ENCODE measurements at regions not wholly inside any gene's neighbourhood (a gene's known extent, or its start where the extent isn't known, plus 50 kb on each side); places are given as distances from the start of the nearest gene placed in this dataset.
"Not testable (repeated sequence)": the region's sequence is repeated elsewhere in the genome, so short reads cannot be mapped to it uniquely, and the experiment has no call there.

DNA sequence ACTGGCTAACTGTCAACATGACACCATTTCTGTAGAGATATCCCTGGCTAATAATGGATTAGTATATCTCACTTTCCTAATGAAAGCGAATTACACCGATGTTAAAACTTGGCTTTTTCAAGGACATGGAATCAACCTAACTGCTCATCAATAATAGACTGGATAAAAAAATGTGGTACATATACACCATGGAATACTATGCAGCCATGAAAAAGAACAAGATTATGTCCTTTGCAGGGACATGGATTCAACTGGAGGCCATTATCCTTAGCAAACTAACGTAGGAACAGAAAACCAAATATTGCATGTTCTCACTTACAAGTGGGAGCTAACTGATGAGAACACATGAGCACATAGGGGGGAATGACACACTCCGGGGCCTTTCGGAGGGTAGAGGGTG lies 62.6 kb downstream of the ZIC1 start:
- H3K36me3 Mint-ChIP-seq (ENCODE audit: low read depth) = no peaks in the 10 kb centered on the region
- no peak overlapping the region for H3K4me3 Mint-ChIP-seq
- ATAC-seq (replicated peaks) = no peak
- H3K9me3 Mint-ChIP-seq = peaks cover 5% of the 10 kb centered on the region
- no peaks in the 10 kb centered on the region for H3K4me1 Mint-ChIP-seq
- H3K27ac Mint-ChIP-seq = no peak overlapping the region
- no peaks in the 10 kb centered on the region for H3K27me3 Mint-ChIP-seq

- no peaks in the 10 kb centered on the region for H3K4me1 Mint-ChIP-seq
- peaks cover 5% of the 10 kb centered on the region for H3K9me3 Mint-ChIP-seq
- H3K36me3 Mint-ChIP-seq (ENCODE audit: low read depth) = no peaks in the 10 kb centered on the region
- no peak for ATAC-seq (replicated peaks)
- H3K27me3 Mint-ChIP-seq = no peaks in the 10 kb centered on the region
- no peak overlapping the region for H3K27ac Mint-ChIP-seq
- H3K4me3 Mint-ChIP-seq = no peak overlapping the region
These were observed 63.7 kb downstream of the ZIC1 start for GRCh38 chr3:147472846-147473245.

DNA sequence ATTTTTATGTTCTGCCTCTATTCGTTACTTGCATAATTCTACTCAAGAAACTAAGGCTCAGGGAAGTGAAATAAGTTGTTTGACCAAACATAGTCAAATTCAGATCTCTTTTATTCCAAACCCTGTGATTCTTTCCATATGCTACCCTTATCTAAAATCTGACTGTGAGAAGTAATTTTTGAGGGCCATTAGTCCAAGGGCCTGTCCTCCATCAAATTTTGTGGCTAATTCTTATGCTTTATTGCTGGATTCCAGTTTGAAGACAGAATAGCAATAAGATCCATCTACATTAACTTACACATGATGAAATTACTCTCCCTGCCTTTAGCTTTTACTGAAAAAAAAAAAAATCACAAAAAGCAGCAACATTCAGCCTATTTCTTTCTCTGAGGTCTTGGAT lies 74.0 kb downstream of the ZIC1 start:
- H3K4me1 Mint-ChIP-seq = no peaks in the 10 kb centered on the region
- H3K4me3 Mint-ChIP-seq = no peak overlapping the region
- H3K9me3 Mint-ChIP-seq = peaks cover 6% of the 10 kb centered on the region
- ATAC-seq (replicated peaks) = no peak
- no peaks in the 10 kb centered on the region for H3K36me3 Mint-ChIP-seq (ENCODE audit: low read depth)
- no peak overlapping the region for H3K27ac Mint-ChIP-seq
- H3K27me3 Mint-ChIP-seq = no peaks in the 10 kb centered on the region

DNA sequence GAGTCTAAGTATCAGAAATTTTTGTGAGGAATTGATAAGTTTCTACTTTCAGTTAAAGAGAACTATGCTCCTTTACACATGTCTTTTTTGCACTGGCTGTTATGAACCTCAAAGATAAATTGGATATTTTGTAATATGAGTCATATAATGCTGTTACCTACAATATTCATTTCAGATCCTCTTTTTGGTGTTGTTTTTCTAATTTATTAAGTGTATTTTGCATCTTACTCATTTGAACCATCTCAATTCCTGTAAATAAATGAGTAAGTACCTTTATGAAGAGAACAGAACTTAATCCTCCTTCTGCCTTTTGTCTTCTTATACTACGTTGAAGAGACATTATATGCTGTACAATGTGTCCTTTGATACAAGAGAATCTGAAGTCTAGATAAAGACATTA lies 74.4 kb downstream of the ZIC1 start:
- H3K27ac Mint-ChIP-seq = no peak overlapping the region
- H3K36me3 Mint-ChIP-seq (ENCODE audit: low read depth) = no peaks in the 10 kb centered on the region

DNA sequence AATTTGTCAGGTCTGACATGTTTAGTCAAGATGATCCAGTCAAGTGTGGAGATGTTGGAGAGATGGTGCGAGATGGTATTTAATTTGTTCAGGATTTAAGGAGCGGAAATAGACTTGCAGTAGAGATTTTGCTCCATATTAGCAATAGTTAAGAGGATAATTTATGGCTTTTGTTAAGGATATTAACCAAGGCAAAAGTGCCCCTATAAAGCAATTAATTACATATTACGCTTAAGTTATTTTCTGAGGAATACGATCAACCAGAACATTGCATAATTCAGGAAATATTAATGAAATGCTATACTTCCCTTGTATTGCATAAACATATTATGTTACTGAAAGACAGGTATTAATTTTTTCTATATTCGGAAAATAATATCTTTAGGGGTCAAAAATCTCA lies 83.9 kb downstream of the ZIC1 start:
- peaks cover 3% of the 10 kb centered on the region for H3K9me3 Mint-ChIP-seq
- H3K27ac Mint-ChIP-seq = no peak overlapping the region
- H3K36me3 Mint-ChIP-seq (ENCODE audit: low read depth) = no peaks in the 10 kb centered on the region
- ATAC-seq (replicated peaks) = no peak
- H3K4me3 Mint-ChIP-seq = no peak overlapping the region
- H3K4me1 Mint-ChIP-seq = no peaks in the 10 kb centered on the region
- no peaks in the 10 kb centered on the region for H3K27me3 Mint-ChIP-seq

More for the DNA sequence above, 74.4 kb downstream of the ZIC1 start:
- H3K27me3 Mint-ChIP-seq = no peaks in the 10 kb centered on the region
- H3K4me3 Mint-ChIP-seq = no peak overlapping the region
- no peak for ATAC-seq (replicated peaks)
- no peaks in the 10 kb centered on the region for H3K4me1 Mint-ChIP-seq
- H3K9me3 Mint-ChIP-seq = peaks cover 6% of the 10 kb centered on the region

DNA sequence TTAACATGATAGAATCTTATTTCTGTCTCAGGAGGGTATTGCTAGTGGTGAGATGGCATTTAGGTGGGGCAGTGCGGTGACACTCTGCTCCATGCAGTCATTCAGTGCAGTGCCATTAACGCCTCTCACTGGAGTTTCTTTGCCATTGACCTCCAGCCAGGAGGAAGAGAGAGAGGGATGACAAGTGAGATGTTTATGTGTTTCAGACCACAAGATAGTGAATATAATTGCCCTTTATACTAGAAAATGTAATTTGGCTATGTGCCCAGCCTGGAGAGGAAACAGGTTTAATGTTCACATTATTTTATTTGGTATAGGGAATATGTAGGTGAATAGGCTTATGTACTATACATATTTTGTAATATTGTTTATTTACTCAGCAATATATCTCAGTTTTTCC lies 84.5 kb downstream of the ZIC1 start:
- Mint-ChIP-seq H3K27me3 (no peaks in the 10 kb centered on the region), H3K36me3 (ENCODE audit: low read depth) (no peaks in the 10 kb centered on the region), H3K4me1 (no peaks in the 10 kb centered on the region), H3K4me3 (no peak overlapping the region), H3K27ac (no peak overlapping the region), H3K9me3 (peaks cover 3% of the 10 kb centered on the region)
- ATAC-seq (replicated peaks) = no peak

GRCh38 chr3:147497286-147497685 lies 88.1 kb downstream of the ZIC1 start:
- H3K4me1 Mint-ChIP-seq = no peaks in the 10 kb centered on the region
- H3K27ac Mint-ChIP-seq = no peak overlapping the region
- no peak for ATAC-seq (replicated peaks)
- no peaks in the 10 kb centered on the region for H3K9me3 Mint-ChIP-seq
- no peaks in the 10 kb centered on the region for H3K27me3 Mint-ChIP-seq
- no peaks in the 10 kb centered on the region for H3K36me3 Mint-ChIP-seq (ENCODE audit: low read depth)
- no peak overlapping the region for H3K4me3 Mint-ChIP-seq

DNA sequence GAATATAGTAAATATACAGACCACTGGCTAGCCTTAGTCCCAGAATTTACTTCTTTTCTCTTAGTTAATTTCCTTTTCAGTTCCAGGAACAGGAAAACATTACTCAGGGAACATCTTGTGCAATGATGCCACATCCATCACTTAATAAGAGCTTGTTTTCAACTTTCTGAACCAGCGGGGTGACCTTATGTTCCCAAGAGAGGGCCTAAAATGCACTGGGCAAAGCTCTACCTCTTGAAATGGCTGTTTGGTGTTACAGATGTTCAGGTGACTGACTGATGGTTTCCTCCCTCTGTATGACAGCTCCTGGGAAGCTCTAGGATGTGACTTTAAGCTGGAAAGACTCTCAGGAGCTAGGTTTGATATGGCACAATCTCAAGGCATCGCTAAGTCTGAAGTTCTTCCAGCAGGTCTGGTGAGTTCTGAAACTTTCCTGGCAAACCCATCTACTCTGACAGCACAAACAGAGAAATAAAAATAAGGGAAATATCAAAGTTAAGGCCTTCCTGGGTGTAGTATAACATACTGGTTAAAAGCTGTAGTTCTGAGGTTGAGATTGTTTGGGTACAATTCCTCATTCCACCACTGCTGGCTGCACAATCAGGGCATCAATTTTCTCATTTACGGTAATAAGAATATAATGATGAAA lies 98.6 kb downstream of the ZIC1 start:
- H3K4me1 Mint-ChIP-seq = no peaks in the 10 kb centered on the region
- ATAC-seq (replicated peaks) = no peak
- H3K36me3 Mint-ChIP-seq (ENCODE audit: low read depth) = no peaks in the 10 kb centered on the region
- no peaks in the 10 kb centered on the region for H3K9me3 Mint-ChIP-seq
- no peak overlapping the region for H3K27ac Mint-ChIP-seq
- no peaks in the 10 kb centered on the region for H3K27me3 Mint-ChIP-seq
- H3K4me3 Mint-ChIP-seq = no peak overlapping the region

DNA sequence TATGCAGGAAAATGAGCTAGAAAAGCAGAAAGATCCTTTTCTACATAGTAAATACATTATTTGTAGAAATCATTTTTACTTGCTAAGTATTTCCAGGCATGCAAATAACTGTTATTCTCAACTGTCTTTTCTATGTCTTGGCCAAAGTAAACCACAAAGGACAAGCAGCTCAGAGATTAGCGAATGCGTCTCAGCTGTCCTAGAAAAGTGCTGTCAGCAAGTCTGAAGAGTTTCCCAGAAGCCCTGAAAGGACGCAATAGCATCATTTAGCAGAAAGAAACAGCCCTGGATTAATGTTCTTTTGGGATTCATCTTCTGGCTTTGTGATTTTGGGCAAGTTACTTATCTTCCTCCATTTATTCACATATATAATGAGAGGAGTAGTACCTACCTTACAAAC lies 100.3 kb downstream of the ZIC1 start:
- Mint-ChIP-seq H3K4me1 (no peaks in the 10 kb centered on the region), H3K4me3 (no peak overlapping the region), H3K27me3 (no peaks in the 10 kb centered on the region), H3K9me3 (no peaks in the 10 kb centered on the region), H3K27ac (no peak overlapping the region), H3K36me3 (ENCODE audit: low read depth) (no peaks in the 10 kb centered on the region)
- no peak for ATAC-seq (replicated peaks)

DNA sequence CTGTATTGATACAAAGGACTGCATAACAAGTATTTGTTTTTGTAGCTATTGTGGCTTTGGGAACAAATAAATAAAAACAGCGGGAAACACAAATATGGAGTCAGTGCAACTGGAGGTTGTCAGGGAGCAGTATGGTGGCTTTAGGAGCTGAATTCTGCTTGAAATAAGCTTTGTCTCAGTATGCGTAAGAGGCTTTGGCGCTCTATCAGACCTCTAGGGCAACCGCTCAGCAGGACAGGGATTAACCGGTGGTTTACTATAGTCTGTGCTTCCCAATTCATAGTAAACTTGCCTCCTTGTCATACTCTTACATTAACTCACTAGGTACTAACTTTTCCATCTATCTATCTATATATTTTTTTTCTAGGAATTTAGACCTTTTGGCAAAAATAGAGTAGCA lies 104.6 kb downstream of the ZIC1 start:
- no peaks in the 10 kb centered on the region for H3K27me3 Mint-ChIP-seq
- H3K4me1 Mint-ChIP-seq = no peaks in the 10 kb centered on the region
- no peak overlapping the region for H3K27ac Mint-ChIP-seq
- no peak overlapping the region for H3K4me3 Mint-ChIP-seq
- peaks cover 3% of the 10 kb centered on the region for H3K9me3 Mint-ChIP-seq
- ATAC-seq (replicated peaks) = no peak
- H3K36me3 Mint-ChIP-seq (ENCODE audit: low read depth) = no peaks in the 10 kb centered on the region

GRCh38 chr3:147514366-147515160 lies 105.4 kb downstream of the ZIC1 start:
- Mint-ChIP-seq H3K36me3 (ENCODE audit: low read depth) (no peaks in the 10 kb centered on the region), H3K27me3 (no peaks in the 10 kb centered on the region), H3K4me3 (no peak overlapping the region), H3K4me1 (no peaks in the 10 kb centered on the region), H3K9me3 (peaks cover 3% of the 10 kb centered on the region), H3K27ac (no peak overlapping the region)
- ATAC-seq (replicated peaks) = no peak

GRCh38 chr3:147518465-147518864 lies 109.3 kb downstream of the ZIC1 start:
- peaks cover 5% of the 10 kb centered on the region for H3K9me3 Mint-ChIP-seq
- H3K36me3 Mint-ChIP-seq (ENCODE audit: low read depth) = no peaks in the 10 kb centered on the region
- no peaks in the 10 kb centered on the region for H3K4me1 Mint-ChIP-seq
- H3K4me3 Mint-ChIP-seq = no peak overlapping the region
- H3K27me3 Mint-ChIP-seq = no peaks in the 10 kb centered on the region
- ATAC-seq (replicated peaks) = no peak
- no peak overlapping the region for H3K27ac Mint-ChIP-seq

DNA sequence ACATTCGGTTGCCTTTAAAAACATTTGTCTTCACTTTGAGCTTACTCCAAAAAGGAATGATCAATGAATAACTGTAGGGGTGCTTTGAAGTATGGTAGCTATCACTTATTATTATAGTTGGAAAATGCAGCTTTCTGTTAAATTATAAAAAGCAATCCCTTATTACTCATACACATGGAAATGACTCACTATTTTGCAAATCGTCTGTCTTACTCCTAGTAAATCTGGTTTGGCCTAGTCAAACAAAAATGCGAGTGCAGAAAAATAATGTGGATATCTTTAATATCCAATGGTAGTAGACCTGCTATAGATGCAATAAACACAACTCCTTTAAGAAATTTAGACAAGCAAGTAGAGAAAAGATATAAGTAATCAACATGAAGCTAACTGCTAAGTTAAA lies 112.5 kb downstream of the ZIC1 start:
- ATAC-seq (replicated peaks) = no peak
- Mint-ChIP-seq H3K4me1 (no peaks in the 10 kb centered on the region), H3K27ac (no peak overlapping the region), H3K36me3 (ENCODE audit: low read depth) (no peaks in the 10 kb centered on the region), H3K4me3 (no peak overlapping the region), H3K9me3 (peaks cover 11% of the 10 kb centered on the region), H3K27me3 (no peaks in the 10 kb centered on the region)

GRCh38 chr3:147522780-147523179 lies 113.6 kb downstream of the ZIC1 start:
- H3K9me3 Mint-ChIP-seq = peaks cover 12% of the 10 kb centered on the region
- H3K27me3 Mint-ChIP-seq; H3K4me3 Mint-ChIP-seq; H3K4me1 Mint-ChIP-seq; H3K36me3 Mint-ChIP-seq (ENCODE audit: low read depth); ATAC-seq (replicated peaks); H3K27ac Mint-ChIP-seq: not testable (repeated sequence)

DNA sequence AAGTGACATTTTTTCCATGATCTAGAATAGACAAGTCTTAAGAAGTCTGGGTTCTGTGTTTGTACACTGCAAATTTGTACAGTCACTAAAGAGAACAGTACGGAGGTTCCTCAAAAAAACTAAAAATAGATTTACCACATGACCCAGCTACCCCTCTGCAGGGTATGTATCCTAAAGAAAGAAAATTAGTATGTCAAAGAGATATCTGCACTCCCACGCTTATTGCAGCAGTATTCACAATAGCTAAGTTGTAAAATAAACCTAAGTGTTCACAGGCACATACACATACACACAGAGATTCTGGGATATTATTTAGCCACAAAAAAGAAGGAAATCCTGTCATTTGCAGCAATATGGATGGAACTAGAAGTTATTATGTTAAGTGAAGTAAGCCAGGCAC lies 120.4 kb downstream of the ZIC1 start:
- H3K27me3 Mint-ChIP-seq = no peaks in the 10 kb centered on the region
- no peaks in the 10 kb centered on the region for H3K36me3 Mint-ChIP-seq (ENCODE audit: low read depth)
- no peak for ATAC-seq (replicated peaks)
- H3K4me3 Mint-ChIP-seq = no peak overlapping the region
- no peak overlapping the region for H3K27ac Mint-ChIP-seq
- no peaks in the 10 kb centered on the region for H3K4me1 Mint-ChIP-seq
- peaks cover 18% of the 10 kb centered on the region for H3K9me3 Mint-ChIP-seq

All from activated T-helper 17 cell treated with anti-CD3 and anti-CD28 coated beads, Interleukin-2, amount 50 U/mL, for 72 hours (primary cell).